ENCODE measurements at regions not wholly inside any gene's neighbourhood (a gene's known extent, or its start where the extent isn't known, plus 50 kb on each side); places are given as distances from the start of the nearest gene placed in this dataset.
A peak's percentile ranks its signal among the peaks of the same experiment; 100 is the strongest.

GRCh38 chr1:98086796-98087441 is 166.1 kb upstream of the DPYD start:
- peaks cover 32% of the 10 kb centered on the region for H3K4me1 ChIP-seq (ENCODE audit: control insufficient read depth, insufficient read depth, low read length)
- H3K9ac ChIP-seq (ENCODE audit: low read depth, low read length) = peak overlapping the region; percentile 40
- H3K27me3 ChIP-seq (ENCODE audit: control insufficient read depth, insufficient read depth, low read length) = no peaks in the 10 kb centered on the region

GRCh38 chr1:98086156-98086555 is 165.3 kb upstream of the DPYD start:
- peak overlapping the region; percentile 24 for H3K9ac ChIP-seq (ENCODE audit: low read depth, low read length)
- no peaks in the 10 kb centered on the region for H3K27me3 ChIP-seq (ENCODE audit: control insufficient read depth, insufficient read depth, low read length)
- no peaks in the 10 kb centered on the region for H3K9me3 ChIP-seq (replicated peaks; ENCODE audit: low read length)
- peaks cover 32% of the 10 kb centered on the region for H3K4me1 ChIP-seq (ENCODE audit: control insufficient read depth, insufficient read depth, low read length)
- no peak overlapping the region for H3K4me2 ChIP-seq (ENCODE audit: low read length)
- no peak overlapping the region for H3K4me3 ChIP-seq (ENCODE audit: low read length)
- no peaks in the 10 kb centered on the region for H3K36me3 ChIP-seq (ENCODE audit: insufficient read depth, low read length)

More at GRCh38 chr1:98086796-98087441, 166.1 kb upstream of the DPYD start:
- Histone ChIP-seq H3K36me3 (ENCODE audit: insufficient read depth, low read length) (no peaks in the 10 kb centered on the region), H3K4me3 (ENCODE audit: low read length) (peak overlapping the region; percentile 41), H3K9me3 (replicated peaks; ENCODE audit: low read length) (no peaks in the 10 kb centered on the region), H3K4me2 (ENCODE audit: low read length) (peak overlapping the region; percentile 60)

GRCh38 chr1:98084188-98084587 is 163.4 kb upstream of the DPYD start:
- Histone ChIP-seq H3K4me3 (ENCODE audit: low read length) (no peak overlapping the region), H3K4me1 (ENCODE audit: control insufficient read depth, insufficient read depth, low read length) (peaks cover 32% of the 10 kb centered on the region), H3K36me3 (ENCODE audit: insufficient read depth, low read length) (no peaks in the 10 kb centered on the region), H3K9ac (ENCODE audit: low read depth, low read length) (no peak overlapping the region), H3K27me3 (ENCODE audit: control insufficient read depth, insufficient read depth, low read length) (no peaks in the 10 kb centered on the region), H3K4me2 (ENCODE audit: low read length) (no peak overlapping the region), H3K9me3 (replicated peaks; ENCODE audit: low read length) (no peaks in the 10 kb centered on the region)

GRCh38 chr1:98081944-98082343 is 161.1 kb upstream of the DPYD start:
- Histone ChIP-seq H3K36me3 (ENCODE audit: insufficient read depth, low read length) (no peaks in the 10 kb centered on the region), H3K27me3 (ENCODE audit: control insufficient read depth, insufficient read depth, low read length) (no peaks in the 10 kb centered on the region), H3K9me3 (replicated peaks; ENCODE audit: low read length) (no peaks in the 10 kb centered on the region), H3K9ac (ENCODE audit: low read depth, low read length) (no peak overlapping the region), H3K4me1 (ENCODE audit: control insufficient read depth, insufficient read depth, low read length) (peaks cover 22% of the 10 kb centered on the region), H3K4me3 (ENCODE audit: low read length) (no peak overlapping the region), H3K4me2 (ENCODE audit: low read length) (no peak overlapping the region)

- no peaks in the 10 kb centered on the region for H3K27me3 ChIP-seq (ENCODE audit: control insufficient read depth, insufficient read depth, low read length)
- H3K9me3 ChIP-seq (replicated peaks; ENCODE audit: low read length) = no peaks in the 10 kb centered on the region
- no peak overlapping the region for H3K9ac ChIP-seq (ENCODE audit: low read depth, low read length)
- H3K4me1 ChIP-seq (ENCODE audit: control insufficient read depth, insufficient read depth, low read length) = peaks cover 8% of the 10 kb centered on the region
- no peaks in the 10 kb centered on the region for H3K36me3 ChIP-seq (ENCODE audit: insufficient read depth, low read length)
- H3K4me2 ChIP-seq (ENCODE audit: low read length) = no peak overlapping the region
- H3K4me3 ChIP-seq (ENCODE audit: low read length) = no peak overlapping the region
Measured at GRCh38 chr1:98078596-98078995, 157.8 kb upstream of the DPYD start.

- no peak overlapping the region for H3K9ac ChIP-seq (ENCODE audit: low read depth, low read length)
- H3K4me3 ChIP-seq (ENCODE audit: low read length) = no peak overlapping the region
- H3K27me3 ChIP-seq (ENCODE audit: control insufficient read depth, insufficient read depth, low read length) = no peaks in the 10 kb centered on the region
- no peaks in the 10 kb centered on the region for H3K36me3 ChIP-seq (ENCODE audit: insufficient read depth, low read length)
- H3K4me1 ChIP-seq (ENCODE audit: control insufficient read depth, insufficient read depth, low read length) = peaks cover 8% of the 10 kb centered on the region
- H3K4me2 ChIP-seq (ENCODE audit: low read length) = no peak overlapping the region
- no peaks in the 10 kb centered on the region for H3K9me3 ChIP-seq (replicated peaks; ENCODE audit: low read length)
Measured at GRCh38 chr1:98077691-98078090, 156.9 kb upstream of the DPYD start.

GRCh38 chr1:98075626-98076025 is 154.8 kb upstream of the DPYD start:
- Histone ChIP-seq H3K4me1 (ENCODE audit: control insufficient read depth, insufficient read depth, low read length) (peaks cover 8% of the 10 kb centered on the region), H3K4me3 (ENCODE audit: low read length) (no peak overlapping the region), H3K9ac (ENCODE audit: low read depth, low read length) (no peak overlapping the region), H3K36me3 (ENCODE audit: insufficient read depth, low read length) (no peaks in the 10 kb centered on the region), H3K4me2 (ENCODE audit: low read length) (no peak overlapping the region), H3K27me3 (ENCODE audit: control insufficient read depth, insufficient read depth, low read length) (no peaks in the 10 kb centered on the region), H3K9me3 (replicated peaks; ENCODE audit: low read length) (no peaks in the 10 kb centered on the region)

- no peaks in the 10 kb centered on the region for H3K27me3 ChIP-seq (ENCODE audit: control insufficient read depth, insufficient read depth, low read length)
Measured at GRCh38 chr1:98073823-98074222, 153.0 kb upstream of the DPYD start.

GRCh38 chr1:98073106-98073505 is 152.3 kb upstream of the DPYD start:
- Histone ChIP-seq H3K27me3 (ENCODE audit: control insufficient read depth, insufficient read depth, low read length) (no peaks in the 10 kb centered on the region), H3K4me2 (ENCODE audit: low read length) (no peak overlapping the region), H3K4me1 (ENCODE audit: control insufficient read depth, insufficient read depth, low read length) (peaks cover 4% of the 10 kb centered on the region), H3K36me3 (ENCODE audit: insufficient read depth, low read length) (no peaks in the 10 kb centered on the region), H3K9me3 (replicated peaks; ENCODE audit: low read length) (no peaks in the 10 kb centered on the region), H3K9ac (ENCODE audit: low read depth, low read length) (no peak overlapping the region), H3K4me3 (ENCODE audit: low read length) (no peak overlapping the region)

More at GRCh38 chr1:98073823-98074222, 153.0 kb upstream of the DPYD start:
- Histone ChIP-seq H3K4me2 (ENCODE audit: low read length) (no peak overlapping the region), H3K4me1 (ENCODE audit: control insufficient read depth, insufficient read depth, low read length) (peaks cover 6% of the 10 kb centered on the region), H3K9me3 (replicated peaks; ENCODE audit: low read length) (no peaks in the 10 kb centered on the region), H3K4me3 (ENCODE audit: low read length) (no peak overlapping the region), H3K9ac (ENCODE audit: low read depth, low read length) (no peak overlapping the region), H3K36me3 (ENCODE audit: insufficient read depth, low read length) (no peaks in the 10 kb centered on the region)

GRCh38 chr1:98072047-98072446 is 151.2 kb upstream of the DPYD start:
- Histone ChIP-seq H3K4me2 (ENCODE audit: low read length) (no peak overlapping the region), H3K4me3 (ENCODE audit: low read length) (no peak overlapping the region), H3K9me3 (replicated peaks; ENCODE audit: low read length) (no peaks in the 10 kb centered on the region), H3K27me3 (ENCODE audit: control insufficient read depth, insufficient read depth, low read length) (no peaks in the 10 kb centered on the region), H3K36me3 (ENCODE audit: insufficient read depth, low read length) (no peaks in the 10 kb centered on the region), H3K4me1 (ENCODE audit: control insufficient read depth, insufficient read depth, low read length) (peaks cover under 1% of the 10 kb centered on the region), H3K9ac (ENCODE audit: low read depth, low read length) (no peak overlapping the region)

GRCh38 chr1:98068016-98068415 is 147.2 kb upstream of the DPYD start:
- no peak overlapping the region for H3K4me2 ChIP-seq (ENCODE audit: low read length)
- no peaks in the 10 kb centered on the region for H3K9me3 ChIP-seq (replicated peaks; ENCODE audit: low read length)

GRCh38 chr1:98066911-98067310 is 146.1 kb upstream of the DPYD start:
- Histone ChIP-seq H3K36me3 (ENCODE audit: insufficient read depth, low read length) (no peaks in the 10 kb centered on the region), H3K9ac (ENCODE audit: low read depth, low read length) (no peak overlapping the region), H3K4me2 (ENCODE audit: low read length) (no peak overlapping the region), H3K9me3 (replicated peaks; ENCODE audit: low read length) (no peaks in the 10 kb centered on the region), H3K4me3 (ENCODE audit: low read length) (no peak overlapping the region), H3K27me3 (ENCODE audit: control insufficient read depth, insufficient read depth, low read length) (no peaks in the 10 kb centered on the region), H3K4me1 (ENCODE audit: control insufficient read depth, insufficient read depth, low read length) (peaks cover 6% of the 10 kb centered on the region)

More at GRCh38 chr1:98068016-98068415, 147.2 kb upstream of the DPYD start:
- Histone ChIP-seq H3K4me1 (ENCODE audit: control insufficient read depth, insufficient read depth, low read length) (peaks cover 6% of the 10 kb centered on the region), H3K9ac (ENCODE audit: low read depth, low read length) (no peak overlapping the region), H3K36me3 (ENCODE audit: insufficient read depth, low read length) (no peaks in the 10 kb centered on the region), H3K4me3 (ENCODE audit: low read length) (no peak overlapping the region), H3K27me3 (ENCODE audit: control insufficient read depth, insufficient read depth, low read length) (no peaks in the 10 kb centered on the region)
